ENCODE measurements at regions not wholly inside any gene's neighbourhood (a gene's known extent, or its start where the extent isn't known, plus 50 kb on each side); places are given as distances from the start of the nearest gene placed in this dataset.

DNA sequence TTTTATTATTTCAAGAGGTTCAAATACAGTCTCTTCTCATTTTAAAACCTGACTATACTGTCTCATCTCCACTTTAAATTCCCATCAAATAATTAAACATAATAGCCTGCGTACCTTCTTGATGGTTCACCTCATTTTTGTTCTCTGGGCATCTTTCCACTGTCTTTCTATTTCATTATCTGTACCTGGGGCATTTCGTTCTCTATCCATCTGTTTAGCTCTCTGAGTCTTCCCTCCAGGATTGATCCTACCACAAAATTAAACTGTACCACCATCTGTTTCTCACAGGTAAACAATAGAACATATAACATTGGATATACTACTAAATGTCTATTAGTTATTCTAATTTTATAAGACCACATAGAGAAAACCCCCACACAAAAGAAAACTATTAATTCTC, 1331.4 kb downstream of the NSUN3 start:
- no peaks in the 10 kb centered on the region for H3K36me3 Mint-ChIP-seq
- Histone ChIP-seq H3K4me1 (no peaks in the 10 kb centered on the region), H3K9ac (no peak overlapping the region), H3K36me3 (no peaks in the 10 kb centered on the region), H3K4me2 (no peak overlapping the region), H4K20me1 (ENCODE audit: low read depth) (no peaks in the 10 kb centered on the region), H3K27me3 (no peaks in the 10 kb centered on the region), H3K9me3 (ENCODE audit: low read depth) (no peaks in the 10 kb centered on the region), H3K79me2 (ENCODE audit: low read depth) (no peaks in the 10 kb centered on the region), H3K27ac (no peak overlapping the region), H3K4me3 (no peak overlapping the region), H3F3A (ENCODE audit: low read depth) (no peaks in the 10 kb centered on the region), H2AFZ (replicated peaks) (no peak overlapping the region)
- TF ChIP-seq EZH2 (IDR thresholded peaks at IDR 0.05) (no peak), EZH2phosphoT487 (IDR thresholded peaks at IDR 0.05) (no peak)
- TF ChIP-seq, protein P1, sequence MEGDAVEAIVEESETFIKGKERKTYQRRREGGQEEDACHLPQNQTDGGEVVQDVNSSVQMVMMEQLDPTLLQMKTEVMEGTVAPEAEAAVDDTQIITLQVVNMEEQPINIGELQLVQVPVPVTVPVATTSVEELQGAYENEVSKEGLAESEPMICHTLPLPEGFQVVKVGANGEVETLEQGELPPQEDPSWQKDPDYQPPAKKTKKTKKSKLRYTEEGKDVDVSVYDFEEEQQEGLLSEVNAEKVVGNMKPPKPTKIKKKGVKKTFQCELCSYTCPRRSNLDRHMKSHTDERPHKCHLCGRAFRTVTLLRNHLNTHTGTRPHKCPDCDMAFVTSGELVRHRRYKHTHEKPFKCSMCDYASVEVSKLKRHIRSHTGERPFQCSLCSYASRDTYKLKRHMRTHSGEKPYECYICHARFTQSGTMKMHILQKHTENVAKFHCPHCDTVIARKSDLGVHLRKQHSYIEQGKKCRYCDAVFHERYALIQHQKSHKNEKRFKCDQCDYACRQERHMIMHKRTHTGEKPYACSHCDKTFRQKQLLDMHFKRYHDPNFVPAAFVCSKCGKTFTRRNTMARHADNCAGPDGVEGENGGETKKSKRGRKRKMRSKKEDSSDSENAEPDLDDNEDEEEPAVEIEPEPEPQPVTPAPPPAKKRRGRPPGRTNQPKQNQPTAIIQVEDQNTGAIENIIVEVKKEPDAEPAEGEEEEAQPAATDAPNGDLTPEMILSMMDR (IDR thresholded peaks at IDR 0.05): no peak
- no peaks in the 10 kb centered on the region for H3K27me3 Mint-ChIP-seq (ENCODE audit: insufficient read depth, low read depth)
- no peaks in the 10 kb centered on the region for H3K4me1 Mint-ChIP-seq
- DNase-seq (ENCODE audit: low spot score): no peak
- H3K27ac Mint-ChIP-seq: no peak overlapping the region
- H3K4me3 Mint-ChIP-seq: no peak overlapping the region
- no peaks in the 10 kb centered on the region for H3K9me3 Mint-ChIP-seq

DNA sequence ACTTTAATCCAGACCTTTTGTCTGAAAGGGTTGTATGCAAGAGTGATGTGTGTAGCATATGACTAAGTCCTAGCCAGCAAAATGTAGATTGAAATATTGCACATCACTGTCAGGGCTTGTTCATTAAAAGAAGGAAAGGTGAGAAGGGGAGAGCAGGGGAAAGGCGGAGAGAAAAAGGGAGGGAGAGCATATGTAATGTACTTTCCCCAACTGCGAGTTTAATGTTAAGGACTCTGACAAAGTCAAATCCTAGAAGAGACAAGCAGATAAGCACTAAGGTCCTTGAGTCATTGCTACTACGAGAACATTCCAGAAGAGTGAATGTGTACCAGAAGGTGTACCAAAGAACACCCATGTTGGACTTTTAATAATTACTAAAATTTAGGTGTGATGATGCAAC, 1336.7 kb downstream of the NSUN3 start:
- no peak overlapping the region for H3K27ac Mint-ChIP-seq
- no peaks in the 10 kb centered on the region for H3K79me2 ChIP-seq (ENCODE audit: low read depth)
- no peak overlapping the region for H2AFZ ChIP-seq (replicated peaks)
- no peaks in the 10 kb centered on the region for H3K9me3 ChIP-seq (ENCODE audit: low read depth)
- H3K36me3 Mint-ChIP-seq: no peaks in the 10 kb centered on the region
- no peak overlapping the region for H3K27ac ChIP-seq
- no peaks in the 10 kb centered on the region for H3K9me3 Mint-ChIP-seq
- no peaks in the 10 kb centered on the region for H3K4me1 ChIP-seq
- no peaks in the 10 kb centered on the region for H3K27me3 ChIP-seq
- peaks cover 4% of the 10 kb centered on the region for H3K4me1 Mint-ChIP-seq
- no peak for DNase-seq (ENCODE audit: low spot score)
- H3K4me3 ChIP-seq: no peak overlapping the region
- H4K20me1 ChIP-seq (ENCODE audit: low read depth): no peaks in the 10 kb centered on the region
- H3K27me3 Mint-ChIP-seq (ENCODE audit: insufficient read depth, low read depth): no peaks in the 10 kb centered on the region
- TF ChIP-seq, protein P1 (IDR thresholded peaks at IDR 0.05): no peak
- TF ChIP-seq EZH2phosphoT487 (IDR thresholded peaks at IDR 0.05) (no peak), EZH2 (IDR thresholded peaks at IDR 0.05) (no peak)
- no peak overlapping the region for H3K9ac ChIP-seq
- no peak overlapping the region for H3K4me3 Mint-ChIP-seq
- no peaks in the 10 kb centered on the region for H3K36me3 ChIP-seq
- H3K4me2 ChIP-seq: no peak overlapping the region
- no peaks in the 10 kb centered on the region for H3F3A ChIP-seq (ENCODE audit: low read depth)

DNA sequence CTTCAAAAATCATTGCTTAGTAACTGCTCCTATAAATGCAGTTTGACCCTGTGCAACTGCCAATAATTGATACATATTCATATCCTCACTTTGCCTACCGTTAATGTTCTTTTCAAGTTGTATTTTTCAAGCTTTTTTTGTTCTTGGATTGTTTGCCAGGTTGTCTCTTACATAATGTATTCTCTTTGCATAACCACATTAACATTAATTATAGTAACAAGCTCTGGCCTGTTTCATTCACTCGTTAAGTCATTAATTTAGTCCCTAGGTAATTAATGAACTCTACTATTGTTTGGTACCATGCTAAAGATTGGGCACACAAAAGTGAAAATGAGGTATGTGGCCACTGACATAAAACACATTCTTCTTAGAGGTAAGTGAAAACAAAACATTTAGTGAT, 1338.8 kb downstream of the NSUN3 start:
- TF ChIP-seq, protein P1 (IDR thresholded peaks at IDR 0.05): no peak
- TF ChIP-seq EZH2 (IDR thresholded peaks at IDR 0.05) (no peak), EZH2phosphoT487 (IDR thresholded peaks at IDR 0.05) (no peak)
- DNase-seq (ENCODE audit: low spot score): no peak
- H3K4me2 ChIP-seq: no peak overlapping the region
- no peaks in the 10 kb centered on the region for H3K36me3 Mint-ChIP-seq
- no peak overlapping the region for H3K9ac ChIP-seq
- H3K4me1 Mint-ChIP-seq: peaks cover 4% of the 10 kb centered on the region
- no peaks in the 10 kb centered on the region for H3K9me3 ChIP-seq (ENCODE audit: low read depth)
- no peak overlapping the region for H2AFZ ChIP-seq (replicated peaks)
- H3K4me3 Mint-ChIP-seq: no peak overlapping the region
- no peaks in the 10 kb centered on the region for H3K27me3 Mint-ChIP-seq (ENCODE audit: insufficient read depth, low read depth)
- no peaks in the 10 kb centered on the region for H3K27me3 ChIP-seq
- H3K9me3 Mint-ChIP-seq: no peaks in the 10 kb centered on the region
- H3K4me3 ChIP-seq: no peak overlapping the region
- H3K4me1 ChIP-seq: no peaks in the 10 kb centered on the region
- H3F3A ChIP-seq (ENCODE audit: low read depth): no peaks in the 10 kb centered on the region
- H3K36me3 ChIP-seq: no peaks in the 10 kb centered on the region
- H3K27ac Mint-ChIP-seq: no peak overlapping the region
- H3K27ac ChIP-seq: no peak overlapping the region
- H3K79me2 ChIP-seq (ENCODE audit: low read depth): no peaks in the 10 kb centered on the region
- no peaks in the 10 kb centered on the region for H4K20me1 ChIP-seq (ENCODE audit: low read depth)

Data from neural progenitor cell (in vitro differentiated cells).